ENCODE measurements at regions not wholly inside any gene's neighbourhood (a gene's known extent, or its start where the extent isn't known, plus 50 kb on each side); places are given as distances from the start of the nearest gene placed in this dataset.
A peak's percentile ranks its signal among the peaks of the same experiment; 100 is the strongest.
"Not testable (repeated sequence)": the region's sequence is repeated elsewhere in the genome, so short reads cannot be mapped to it uniquely, and the experiment has no call there.

GRCh38 chr21:32823296-32823695, 51.7 kb upstream of the PAXBP1 start:
- DNase-seq (ENCODE audit: low read depth, low spot score), result not testable (repeated sequence)

- no peak for DNase-seq (ENCODE audit: low read depth, low spot score)
Measured at GRCh38 chr21:32824950-32825349, 53.4 kb upstream of the PAXBP1 start.

- peak; percentile 82 for DNase-seq (ENCODE audit: low read depth, low spot score)
Measured at GRCh38 chr21:32826329-32827167, 55.0 kb upstream of the PAXBP1 start.

DNA sequence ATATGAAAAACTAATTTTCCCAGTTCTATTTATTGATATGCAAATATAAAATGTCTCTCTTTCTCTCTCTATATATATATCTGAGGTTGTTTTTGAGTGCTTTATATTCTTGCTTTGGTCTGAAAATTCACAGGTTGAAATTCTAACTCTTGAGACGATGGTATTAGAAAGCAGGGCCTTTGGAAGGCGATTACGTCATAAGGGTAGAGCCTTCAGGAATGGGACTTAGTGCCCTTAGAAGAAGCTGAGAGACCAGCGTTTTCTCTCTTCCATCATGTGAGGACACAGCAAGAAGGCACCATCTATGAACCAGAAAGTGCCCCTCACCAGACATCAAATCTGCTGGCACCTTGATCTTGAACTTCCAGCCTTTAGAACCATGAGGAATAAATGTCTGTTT, 57.4 kb upstream of the PAXBP1 start:
- DNase-seq (ENCODE audit: low read depth, low spot score), result no peak

DNA sequence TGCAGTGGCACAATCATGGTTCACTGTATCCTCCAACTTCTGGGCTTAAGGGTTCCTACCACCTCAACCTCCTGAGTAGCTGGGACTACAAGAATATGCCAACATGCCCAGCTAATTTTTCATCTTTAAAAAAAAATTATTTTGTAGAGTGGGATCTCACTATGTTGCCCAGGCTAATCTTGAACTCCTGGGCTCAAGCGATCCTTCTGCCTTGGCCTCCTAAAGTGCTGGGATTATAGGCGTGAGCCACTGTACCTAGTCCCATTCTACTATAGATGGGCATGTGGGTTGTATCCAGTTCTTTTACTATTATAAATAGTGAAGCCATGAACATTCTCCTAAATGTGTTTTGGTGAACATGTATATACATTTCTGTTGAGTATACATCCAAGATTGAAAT, 57.9 kb upstream of the PAXBP1 start:
- no peak for DNase-seq (ENCODE audit: low read depth, low spot score)

- not testable (repeated sequence) for DNase-seq (ENCODE audit: low read depth, low spot score)
Measured at GRCh38 chr21:32831779-32832178, 60.2 kb upstream of the PAXBP1 start.

DNA sequence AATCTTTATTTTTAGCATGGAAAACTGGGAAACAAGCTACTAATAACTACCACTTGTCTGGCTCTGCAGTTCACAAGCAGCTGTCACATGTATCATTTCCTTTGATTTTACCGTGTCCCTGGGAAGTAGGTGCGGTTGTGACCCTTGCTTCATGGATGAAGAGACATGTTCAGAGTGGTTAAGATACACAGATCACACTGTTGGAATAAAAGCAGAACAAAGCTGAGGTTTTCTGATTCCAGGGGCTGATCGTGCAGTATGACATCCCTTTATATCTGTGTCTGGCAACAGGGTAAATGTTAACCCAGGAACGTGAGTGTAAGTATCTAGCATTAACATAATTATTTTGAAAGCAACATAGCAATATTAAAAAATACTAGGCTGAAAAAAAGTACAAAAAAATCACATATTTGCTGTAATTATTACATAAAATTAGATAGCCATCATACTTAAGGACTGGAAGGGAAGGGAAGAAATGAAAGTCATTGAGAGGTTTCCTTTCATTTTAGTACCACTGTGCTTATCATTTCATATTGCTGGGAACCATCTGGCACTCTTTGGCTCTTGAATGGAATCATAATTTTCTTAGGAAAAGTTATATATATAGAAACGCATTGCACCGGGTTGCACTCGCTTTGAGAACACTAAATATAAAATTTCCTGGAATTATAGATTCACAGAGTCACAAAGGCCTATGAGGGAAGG, 62.8 kb upstream of the PAXBP1 start:
- no peak for DNase-seq (ENCODE audit: low read depth, low spot score)

DNA sequence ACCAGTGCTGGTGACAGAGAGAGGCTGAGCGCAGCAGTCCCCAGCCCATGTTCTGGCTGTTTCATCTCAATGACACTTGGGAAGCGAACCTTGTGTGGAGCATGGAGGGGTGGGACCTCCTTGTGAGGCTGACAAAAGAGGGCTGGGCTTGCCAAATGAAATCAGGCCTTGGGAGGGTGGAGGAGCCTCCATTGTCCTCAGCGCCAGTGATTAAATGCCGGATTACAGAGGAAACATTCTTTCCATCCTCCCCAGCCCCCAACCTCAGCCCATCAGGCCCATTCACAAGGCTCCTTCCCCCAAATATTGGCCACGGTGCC, 63.3 kb upstream of the PAXBP1 start:
- no peak for DNase-seq (ENCODE audit: low read depth, low spot score)

DNA sequence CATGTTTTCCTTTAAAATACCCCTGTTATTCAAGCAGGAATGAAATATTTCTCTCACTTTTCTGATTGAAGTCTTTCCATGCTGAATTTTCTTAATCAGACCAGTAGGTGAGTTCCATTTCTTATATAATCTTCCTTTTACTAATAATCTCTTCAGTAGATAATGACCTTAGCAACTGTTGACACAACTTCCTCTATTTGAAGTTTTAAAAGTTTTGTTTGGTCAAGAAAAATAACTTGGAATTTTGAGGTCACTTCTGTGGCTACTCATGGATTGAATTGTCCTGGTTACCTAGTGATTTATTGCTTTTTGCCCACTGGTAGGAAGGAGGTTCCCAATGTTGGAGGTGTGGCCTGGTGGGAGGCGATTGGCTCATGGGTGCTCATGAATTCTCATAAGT, 70.6 kb upstream of the PAXBP1 start:
- peak; percentile 2 for DNase-seq (ENCODE audit: low read depth, low spot score)

DNA sequence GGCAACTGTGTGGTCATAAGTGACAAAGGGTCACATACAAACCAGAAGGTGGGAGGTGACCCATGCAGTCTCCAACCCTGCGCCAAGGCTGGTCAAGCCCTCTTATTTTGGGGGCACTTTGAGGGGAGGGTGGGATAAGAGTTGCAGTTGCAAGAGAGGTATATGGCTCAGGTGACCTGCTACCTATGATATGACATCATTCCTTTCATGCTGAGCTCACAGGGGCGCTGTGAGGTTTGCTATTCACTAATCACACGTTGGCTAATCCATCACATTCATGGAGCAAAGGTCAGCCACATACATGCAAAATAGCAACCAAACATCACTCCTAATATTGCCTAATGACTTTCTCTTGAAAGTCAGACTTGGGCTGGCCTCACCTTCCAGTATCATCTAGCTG, 72.0 kb upstream of the PAXBP1 start:
- no peak for DNase-seq (ENCODE audit: low read depth, low spot score)

- DNase-seq (ENCODE audit: low read depth, low spot score), result no peak
Measured at GRCh38 chr21:32844076-32844475, 72.5 kb upstream of the PAXBP1 start.

- DNase-seq (ENCODE audit: low read depth, low spot score), result peak; percentile 86
Measured at GRCh38 chr21:32844653-32845436, 73.3 kb upstream of the PAXBP1 start.

- DNase-seq (ENCODE audit: low read depth, low spot score), result no peak
Measured at GRCh38 chr21:32858628-32859027, 87.1 kb upstream of the PAXBP1 start.

DNA sequence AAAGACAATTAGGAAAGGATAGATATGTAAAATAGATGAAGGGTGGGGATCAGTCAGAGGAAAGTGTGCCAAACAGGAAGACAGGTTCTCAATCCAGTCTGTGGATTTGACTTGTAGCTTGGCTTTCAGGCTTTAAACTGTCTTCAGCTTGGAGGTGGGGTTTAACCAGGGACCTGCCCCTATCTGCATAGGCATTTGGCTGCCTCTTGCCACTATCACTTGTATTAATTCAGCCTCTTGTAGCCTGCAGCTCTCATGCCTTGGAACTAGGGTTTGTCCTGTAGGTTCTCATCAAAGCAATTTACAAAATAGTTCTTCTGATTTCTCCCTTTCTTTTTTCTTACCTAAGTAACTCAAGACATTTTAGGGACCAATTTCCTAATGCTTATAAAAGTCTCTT, 88.8 kb upstream of the PAXBP1 start:
- DNase-seq (ENCODE audit: low read depth, low spot score), result no peak

DNA sequence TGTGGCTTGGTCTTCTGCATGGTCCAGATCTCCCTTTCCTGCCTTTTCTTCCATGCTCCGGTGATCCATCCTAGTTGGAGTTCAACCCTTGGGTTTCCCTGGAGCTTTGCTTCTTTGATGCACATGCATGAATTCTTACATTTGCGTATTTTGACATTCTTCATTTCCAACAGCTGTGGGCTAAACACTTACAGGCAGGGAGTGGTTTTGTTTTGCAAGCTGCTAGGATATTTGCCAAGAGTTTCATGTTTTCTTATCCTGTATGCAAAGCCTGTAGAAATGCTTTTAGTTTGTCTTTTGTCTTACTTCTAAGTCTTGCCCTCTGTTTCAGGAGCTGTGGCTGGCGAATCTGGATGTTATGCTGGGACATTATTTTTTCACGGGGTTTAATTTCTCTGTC, 90.3 kb upstream of the PAXBP1 start:
- DNase-seq (ENCODE audit: low read depth, low spot score), result no peak

- DNase-seq (ENCODE audit: low read depth, low spot score), result no peak
Measured at GRCh38 chr21:32867597-32867996, 96.0 kb upstream of the PAXBP1 start.

GRCh38 chr21:32868631-32869454, 97.3 kb upstream of the PAXBP1 start:
- DNase-seq (ENCODE audit: low read depth, low spot score), result peak; percentile 19

DNA sequence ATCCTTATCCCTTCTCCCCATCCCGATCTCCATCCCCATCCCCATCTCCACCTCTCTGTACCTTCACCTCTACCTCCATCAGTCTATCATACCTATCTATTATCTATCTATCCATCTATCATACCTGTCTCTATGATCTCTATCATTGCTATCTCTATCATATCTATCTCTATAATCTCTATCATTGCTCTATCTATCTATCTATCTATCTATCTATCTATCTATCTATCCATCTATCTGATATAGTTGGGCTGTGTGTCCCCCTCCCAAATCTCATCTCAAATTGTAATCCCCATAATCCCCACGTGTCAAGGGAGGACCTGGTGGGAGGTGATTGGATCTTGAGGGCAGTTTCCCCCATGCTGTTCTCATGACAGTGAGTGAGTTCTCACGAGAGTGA, 97.9 kb upstream of the PAXBP1 start:
- DNase-seq (ENCODE audit: low read depth, low spot score), result no peak

DNA sequence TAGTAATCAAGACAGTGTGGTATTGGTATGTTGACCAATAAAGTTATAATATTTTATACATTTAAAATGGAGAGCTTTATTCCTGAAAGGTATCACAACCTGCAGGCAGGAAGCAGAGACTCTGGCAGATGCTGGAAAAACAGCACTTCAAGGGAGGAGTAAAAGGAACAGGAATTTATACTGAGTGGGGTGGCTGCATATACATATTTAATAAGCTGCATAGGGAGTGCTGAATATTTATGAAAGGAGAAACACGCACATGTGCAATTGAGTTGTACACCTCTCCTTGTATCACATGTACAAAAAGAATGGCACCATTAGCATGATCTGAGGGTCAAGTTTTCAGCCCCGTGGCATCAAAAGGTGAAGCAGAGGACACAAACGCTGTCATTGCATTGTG, 104.9 kb upstream of the PAXBP1 start:
- no peak for DNase-seq (ENCODE audit: low read depth, low spot score)

GRCh38 chr21:32877888-32878287, 106.3 kb upstream of the PAXBP1 start:
- not testable (repeated sequence) for DNase-seq (ENCODE audit: low read depth, low spot score)

DNA sequence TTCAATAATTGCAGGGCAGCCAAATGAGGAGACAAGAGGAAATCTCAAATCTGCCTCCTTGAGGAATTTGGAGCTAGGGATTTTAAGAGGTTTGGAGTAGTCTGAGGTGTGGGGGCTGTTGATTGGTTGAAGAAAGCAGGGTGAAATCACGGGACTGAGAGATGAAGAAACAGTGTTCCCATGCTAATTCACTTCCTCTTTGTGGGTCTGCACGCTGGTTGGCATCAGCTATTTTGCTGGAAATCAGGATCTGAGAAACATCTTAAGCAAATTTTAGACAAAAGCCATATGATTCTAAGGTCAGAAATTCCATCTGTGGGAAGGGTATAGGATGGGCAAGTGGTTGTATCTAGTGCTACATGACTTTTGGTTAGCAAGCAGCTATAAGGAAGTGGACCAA, 107.1 kb upstream of the PAXBP1 start:
- DNase-seq (ENCODE audit: low read depth, low spot score), result no peak

- no peak for DNase-seq (ENCODE audit: low read depth, low spot score)
Measured at GRCh38 chr21:32881458-32881857, 109.9 kb upstream of the PAXBP1 start.
